ENCODE measurements at regions not wholly inside any gene's neighbourhood (a gene's known extent, or its start where the extent isn't known, plus 50 kb on each side); places are given as distances from the start of the nearest gene placed in this dataset.

DNA sequence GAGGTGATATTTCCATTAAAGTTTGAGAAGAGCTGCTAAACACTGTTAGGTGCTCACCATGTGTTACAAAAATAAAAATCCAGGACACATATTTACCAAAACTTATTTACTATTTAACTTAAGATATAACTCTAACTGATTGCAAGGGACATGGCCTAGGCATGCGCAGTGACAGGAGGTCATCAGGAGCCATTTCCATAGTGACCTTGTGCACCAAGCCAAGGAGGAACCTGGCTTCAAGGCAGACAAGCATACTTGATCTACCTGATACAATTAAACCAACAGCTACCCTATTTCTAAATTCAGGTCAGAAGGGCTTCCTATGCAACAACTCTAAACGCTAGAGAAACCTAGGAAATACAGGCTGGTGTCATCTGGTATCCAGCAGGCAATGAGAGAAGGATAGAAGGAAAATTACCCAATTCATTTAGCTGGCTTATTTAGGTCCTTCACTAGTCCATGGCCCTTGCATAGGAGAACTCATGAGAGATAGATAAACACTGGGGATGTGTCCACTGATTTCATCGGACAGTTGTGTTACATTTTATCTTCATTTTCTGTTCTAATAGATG lies 134.4 kb downstream of the FOXB1 start:
- TF ChIP-seq, protein P1, sequence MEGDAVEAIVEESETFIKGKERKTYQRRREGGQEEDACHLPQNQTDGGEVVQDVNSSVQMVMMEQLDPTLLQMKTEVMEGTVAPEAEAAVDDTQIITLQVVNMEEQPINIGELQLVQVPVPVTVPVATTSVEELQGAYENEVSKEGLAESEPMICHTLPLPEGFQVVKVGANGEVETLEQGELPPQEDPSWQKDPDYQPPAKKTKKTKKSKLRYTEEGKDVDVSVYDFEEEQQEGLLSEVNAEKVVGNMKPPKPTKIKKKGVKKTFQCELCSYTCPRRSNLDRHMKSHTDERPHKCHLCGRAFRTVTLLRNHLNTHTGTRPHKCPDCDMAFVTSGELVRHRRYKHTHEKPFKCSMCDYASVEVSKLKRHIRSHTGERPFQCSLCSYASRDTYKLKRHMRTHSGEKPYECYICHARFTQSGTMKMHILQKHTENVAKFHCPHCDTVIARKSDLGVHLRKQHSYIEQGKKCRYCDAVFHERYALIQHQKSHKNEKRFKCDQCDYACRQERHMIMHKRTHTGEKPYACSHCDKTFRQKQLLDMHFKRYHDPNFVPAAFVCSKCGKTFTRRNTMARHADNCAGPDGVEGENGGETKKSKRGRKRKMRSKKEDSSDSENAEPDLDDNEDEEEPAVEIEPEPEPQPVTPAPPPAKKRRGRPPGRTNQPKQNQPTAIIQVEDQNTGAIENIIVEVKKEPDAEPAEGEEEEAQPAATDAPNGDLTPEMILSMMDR (IDR thresholded peaks at IDR 0.05; ENCODE audit: low read depth, low read length), result no peak
- no peak overlapping the region for H3K4me3 ChIP-seq (replicated peaks in 1 of 2; ENCODE audit: low read depth in 2 of 2, low read length in 2 of 2)
- no peak for DNase-seq (ENCODE audit: low read depth in 2 of 2)

DNA sequence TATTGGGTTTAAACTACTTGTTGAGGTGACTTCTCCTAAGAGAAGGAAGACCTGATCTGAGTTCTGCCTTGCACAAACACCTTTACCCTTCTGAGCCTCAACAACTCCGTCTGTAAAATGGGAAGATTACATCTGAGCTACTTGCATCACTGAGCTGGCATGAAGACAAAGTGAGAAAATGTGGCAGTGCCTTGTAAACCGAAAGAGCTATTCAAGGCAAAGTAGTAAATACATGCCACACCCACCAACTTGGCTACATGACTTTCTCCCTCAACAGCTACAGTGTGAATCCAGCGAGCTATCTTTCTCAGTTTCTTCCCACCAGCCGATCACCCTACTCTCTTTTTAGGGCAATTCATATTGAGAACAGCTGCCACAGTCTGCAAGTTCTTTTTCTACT lies 148.3 kb downstream of the FOXB1 start:
- TF ChIP-seq, protein P1 (IDR thresholded peaks at IDR 0.05; ENCODE audit: low read depth, low read length), result no peak
- H3K4me3 ChIP-seq (replicated peaks in 1 of 2; ENCODE audit: low read depth in 2 of 2, low read length in 2 of 2), result no peak overlapping the region
- no peak for DNase-seq (ENCODE audit: low read depth in 2 of 2)

DNA sequence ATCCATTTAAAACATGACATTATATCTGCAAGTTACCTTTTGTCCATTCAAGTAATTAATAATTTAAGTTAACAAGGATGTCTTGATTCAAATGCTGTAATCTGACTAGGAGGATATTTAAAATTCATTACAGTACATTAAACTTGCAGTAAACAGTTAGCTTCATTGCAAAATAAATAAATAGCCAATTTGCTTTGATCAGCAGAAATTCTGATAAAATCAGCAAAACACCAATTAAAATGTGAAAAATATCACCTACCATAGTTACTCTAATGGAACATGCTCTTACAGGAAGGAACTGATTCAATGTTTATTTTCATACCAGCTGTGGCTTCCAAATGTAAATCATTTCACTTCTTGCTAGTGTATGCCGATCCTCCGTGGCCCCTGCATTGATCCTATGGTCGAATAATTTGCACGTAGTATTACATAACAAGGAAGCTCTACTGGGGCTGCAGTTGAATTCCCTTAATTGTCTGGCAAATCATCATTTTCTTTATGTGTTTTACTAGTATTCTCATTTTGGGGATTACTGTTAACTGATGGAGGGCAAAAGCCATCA lies 150.7 kb downstream of the FOXB1 start:
- H3K4me3 ChIP-seq (replicated peaks in 1 of 2; ENCODE audit: low read depth in 2 of 2, low read length in 2 of 2), result no peak overlapping the region
- DNase-seq (ENCODE audit: low read depth in 2 of 2), result no peak
- TF ChIP-seq, protein P1 (IDR thresholded peaks at IDR 0.05; ENCODE audit: low read depth, low read length), result no peak

DNA sequence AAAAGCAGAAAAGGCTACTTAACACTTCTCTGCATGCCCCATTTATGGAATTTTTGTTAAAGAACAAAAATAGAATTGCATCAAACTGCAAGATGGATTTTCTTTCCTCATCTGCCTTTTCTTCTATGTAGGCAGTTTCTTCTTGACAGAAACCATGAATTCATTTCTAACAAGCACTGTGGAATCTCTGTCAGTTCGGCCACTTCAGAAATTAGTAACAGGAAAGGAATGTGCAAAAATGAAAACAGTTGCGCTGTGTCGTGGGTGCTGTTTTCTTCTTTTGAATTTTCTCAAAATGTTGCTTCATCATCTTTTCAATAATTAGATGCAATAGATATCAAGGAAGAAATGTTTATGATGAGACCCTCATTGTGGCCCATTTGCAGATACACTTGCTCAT lies 151.6 kb downstream of the FOXB1 start:
- TF ChIP-seq, protein P1 (IDR thresholded peaks at IDR 0.05; ENCODE audit: low read depth, low read length), result no peak
- DNase-seq (ENCODE audit: low read depth in 2 of 2), result peak; percentile 45 to 56
- H3K4me3 ChIP-seq (replicated peaks in 1 of 2; ENCODE audit: low read depth in 2 of 2, low read length in 2 of 2), result no peak overlapping the region

DNA sequence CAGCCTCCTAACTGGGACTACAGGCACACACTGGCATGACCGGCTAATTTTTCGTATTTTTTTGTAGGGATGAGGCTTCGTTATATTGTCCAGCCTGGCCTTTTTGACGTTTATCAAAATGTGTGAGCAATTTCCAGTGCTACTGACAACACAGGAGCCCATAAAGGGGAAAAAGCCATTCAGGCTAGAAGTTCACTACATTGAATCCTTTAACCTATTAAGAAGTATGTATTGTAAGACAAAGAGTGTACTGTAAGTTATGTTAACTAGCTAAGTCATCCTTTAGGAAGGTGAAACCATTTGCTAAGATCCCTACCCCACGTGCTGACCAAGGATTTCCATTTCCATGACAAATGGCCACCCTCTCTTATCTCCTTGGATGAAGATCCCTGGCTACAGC lies 156.8 kb downstream of the FOXB1 start:
- TF ChIP-seq, protein P1 (IDR thresholded peaks at IDR 0.05; ENCODE audit: low read depth, low read length), result no peak
- H3K4me3 ChIP-seq (replicated peaks in 1 of 2; ENCODE audit: low read depth in 2 of 2, low read length in 2 of 2), result no peak overlapping the region
- no peak for DNase-seq (ENCODE audit: low read depth in 2 of 2)

DNA sequence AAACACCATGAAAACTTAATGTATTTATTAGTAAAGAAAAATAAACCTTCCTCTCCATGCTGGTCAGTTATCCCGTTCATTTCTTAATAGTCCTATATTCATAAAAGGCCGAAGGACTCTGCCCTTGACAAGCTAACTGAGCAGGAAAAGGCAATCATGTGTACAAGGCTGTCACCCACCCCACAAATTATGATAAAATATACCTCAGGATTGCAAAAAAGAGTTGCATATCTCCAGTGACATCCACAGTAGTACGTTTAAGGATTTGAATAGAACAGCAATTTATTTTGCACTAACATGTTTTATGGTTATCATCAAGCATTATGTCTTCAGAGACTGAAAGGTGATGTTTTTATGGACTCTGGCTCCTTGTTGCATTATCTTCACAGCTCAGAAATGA lies 157.6 kb downstream of the FOXB1 start:
- TF ChIP-seq, protein P1 (IDR thresholded peaks at IDR 0.05; ENCODE audit: low read depth, low read length), result no peak
- DNase-seq (ENCODE audit: low read depth in 2 of 2), result no peak
- no peak overlapping the region for H3K4me3 ChIP-seq (replicated peaks in 1 of 2; ENCODE audit: low read depth in 2 of 2, low read length in 2 of 2)

All from cardiac fibroblast (primary cell).